HCT116 (cell line): ENCODE measurements at regions not wholly inside any gene's neighbourhood (a gene's known extent, or its start where the extent isn't known, plus 50 kb on each side); places are given as distances from the start of the nearest gene placed in this dataset.

Source experiments
- ATF3 ChIP-seq: IDR thresholded peaks from 2 replicates; pipeline ENCODE4 v1.6.1; 2012
- CTCF ChIP-seq, 3 experiments: fragments of 200-600 bp in 1 of 3; sonication (generic) in 1 of 3; IDR thresholded peaks in 2 of 3; conservative IDR thresholded peaks in 1 of 3; 2 replicates each; pipeline ENCODE4 v1.5.1; 2012 to 2017; ENCODE audit warnings: low read depth in 2 of 3, low read length in 2 of 3, antibody characterized with exemption in 1 of 3, borderline replicate concordance in 1 of 3, control low read depth in 1 of 3, mild to moderate bottlenecking in 1 of 3, mixed read lengths in 1 of 3, mixed run types in 1 of 3, moderate library complexity in 1 of 3; ENCODE audit not compliant: insufficient read depth in 1 of 3
- EZH2 ChIP-seq: fragments of 200-600 bp; sonication (generic); IDR thresholded peaks from 2 replicates; pipeline ENCODE4 v1.6.1; 2017; ENCODE audit warnings: antibody characterized with exemption, mixed run types
- JUND ChIP-seq: IDR thresholded peaks from 2 replicates; pipeline ENCODE4 v1.6.1; 2012
- POLR2A ChIP-seq: IDR thresholded peaks from 2 replicates; pipeline ENCODE4 v1.7.0; 2011; ENCODE audit warnings: borderline replicate concordance; ENCODE audit not compliant: insufficient read depth, insufficient read length; ENCODE audit errors: extremely low read depth
- POLR2AphosphoS5 ChIP-seq: IDR thresholded peaks from 2 replicates; pipeline ENCODE4 v1.6.1; 2011; ENCODE audit warnings: mild to moderate bottlenecking, low read depth, low read length, moderate library complexity
- REST ChIP-seq: IDR thresholded peaks from 2 replicates; pipeline ENCODE4 v1.6.1; 2012; ENCODE audit warnings: low read depth
- SIN3A ChIP-seq: IDR thresholded peaks from 2 replicates; pipeline ENCODE4 v1.6.1; 2012; ENCODE audit warnings: low read depth
- SRF ChIP-seq: IDR thresholded peaks from 2 replicates; pipeline ENCODE4 v1.6.1; 2012; ENCODE audit warnings: low read depth
- ZFX ChIP-seq: fragments of 450-650 bp; IDR thresholded peaks from 2 replicates; pipeline ENCODE4 v1.6.1; 2017
- TF ChIP-seq, protein P1 (sequence below): IDR thresholded peaks from 2 replicates; pipeline ENCODE4 v1.6.1; 2011; ENCODE audit warnings: mild to moderate bottlenecking, low read length, moderate library complexity; ENCODE audit not compliant: insufficient replicate concordance; ENCODE audit errors: extremely low read depth

DNA sequence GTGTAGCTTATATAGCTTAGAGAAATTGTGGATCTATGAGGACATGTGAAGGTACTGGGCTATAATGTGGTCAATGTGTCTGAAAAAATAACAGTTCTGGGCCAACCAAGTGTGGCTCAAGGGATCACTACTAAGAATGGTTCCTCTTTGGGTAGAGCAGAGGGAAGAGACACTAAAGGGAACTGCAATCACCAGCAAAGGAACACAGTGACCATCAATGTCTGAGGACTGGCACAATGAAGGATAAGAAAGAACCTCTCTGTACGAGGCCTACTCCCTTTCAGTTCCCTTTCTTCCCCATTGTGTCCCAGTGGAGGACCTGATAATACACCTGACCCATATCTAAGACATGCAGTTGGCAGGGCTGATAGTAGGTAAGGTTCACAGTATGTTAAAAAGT is 89.9 kb upstream of the JAK1 start:
- TF ChIP-seq CTCF (IDR thresholded peaks at IDR 0.05 in 2 of 3, conservative IDR thresholded peaks at IDR 0.05 in 1 of 3; ENCODE audit: borderline replicate concordance in 1 of 3, insufficient read depth in 1 of 3, low read depth in 2 of 3, low read length in 2 of 3) (no peak), EZH2 (no peak), POLR2A (no peak), ATF3 (no peak), ZFX (no peak), SIN3A (no peak), SRF (no peak), JUND (no peak), REST (no peak), POLR2AphosphoS5 (no peak)
- TF ChIP-seq, protein P1, sequence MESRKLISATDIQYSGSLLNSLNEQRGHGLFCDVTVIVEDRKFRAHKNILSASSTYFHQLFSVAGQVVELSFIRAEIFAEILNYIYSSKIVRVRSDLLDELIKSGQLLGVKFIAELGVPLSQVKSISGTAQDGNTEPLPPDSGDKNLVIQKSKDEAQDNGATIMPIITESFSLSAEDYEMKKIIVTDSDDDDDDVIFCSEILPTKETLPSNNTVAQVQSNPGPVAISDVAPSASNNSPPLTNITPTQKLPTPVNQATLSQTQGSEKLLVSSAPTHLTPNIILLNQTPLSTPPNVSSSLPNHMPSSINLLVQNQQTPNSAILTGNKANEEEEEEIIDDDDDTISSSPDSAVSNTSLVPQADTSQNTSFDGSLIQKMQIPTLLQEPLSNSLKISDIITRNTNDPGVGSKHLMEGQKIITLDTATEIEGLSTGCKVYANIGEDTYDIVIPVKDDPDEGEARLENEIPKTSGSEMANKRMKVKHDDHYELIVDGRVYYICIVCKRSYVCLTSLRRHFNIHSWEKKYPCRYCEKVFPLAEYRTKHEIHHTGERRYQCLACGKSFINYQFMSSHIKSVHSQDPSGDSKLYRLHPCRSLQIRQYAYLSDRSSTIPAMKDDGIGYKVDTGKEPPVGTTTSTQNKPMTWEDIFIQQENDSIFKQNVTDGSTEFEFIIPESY: no peak
